Chondrocyte (in vitro differentiated cells): ENCODE measurements at regions not wholly inside any gene's neighbourhood (a gene's known extent, or its start where the extent isn't known, plus 50 kb on each side); places are given as distances from the start of the nearest gene placed in this dataset.
"Not testable (repeated sequence)": the region's sequence is repeated elsewhere in the genome, so short reads cannot be mapped to it uniquely, and the experiment has no call there.

Source experiments
- DNase-seq: peaks from one replicate; pipeline ENCODE4 v3.0.0; 2021; ENCODE audit warnings: mixed read lengths, low spot score
- H3K27ac Mint-ChIP-seq: one replicate; pipeline ENCODE4 v1.8.0; 2021; ENCODE audit warnings: mild to moderate bottlenecking, moderate library complexity, mixed read lengths; ENCODE audit not compliant: unreplicated experiment
- H3K27me3 Mint-ChIP-seq: 2 replicates; pipeline ENCODE4 v1.8.0; 2021; ENCODE audit warnings: low read depth, mixed read lengths
- H3K36me3 Mint-ChIP-seq: 2 replicates; pipeline ENCODE4 v1.8.0; 2021; ENCODE audit warnings: low read depth, mixed read lengths
- H3K4me1 Mint-ChIP-seq: 2 replicates; pipeline ENCODE4 v1.8.0; 2021; ENCODE audit warnings: low read depth, mild to moderate bottlenecking, mixed read lengths
- H3K4me3 Mint-ChIP-seq: one replicate; pipeline ENCODE4 v1.8.0; 2021; ENCODE audit warnings: mild to moderate bottlenecking, moderate library complexity, mixed read lengths; ENCODE audit not compliant: unreplicated experiment
- H3K9me3 Mint-ChIP-seq: 2 replicates; pipeline ENCODE4 v1.8.0; 2021; ENCODE audit warnings: low read depth, mixed read lengths
- TF ChIP-seq, protein P1 (sequence below): fragments of 200-600 bp; sonication (generic); IDR thresholded peaks from 2 replicates; pipeline ENCODE4 v1.5.0; 2021; ENCODE audit warnings: antibody characterized with exemption, mild to moderate bottlenecking, moderate library complexity

DNA sequence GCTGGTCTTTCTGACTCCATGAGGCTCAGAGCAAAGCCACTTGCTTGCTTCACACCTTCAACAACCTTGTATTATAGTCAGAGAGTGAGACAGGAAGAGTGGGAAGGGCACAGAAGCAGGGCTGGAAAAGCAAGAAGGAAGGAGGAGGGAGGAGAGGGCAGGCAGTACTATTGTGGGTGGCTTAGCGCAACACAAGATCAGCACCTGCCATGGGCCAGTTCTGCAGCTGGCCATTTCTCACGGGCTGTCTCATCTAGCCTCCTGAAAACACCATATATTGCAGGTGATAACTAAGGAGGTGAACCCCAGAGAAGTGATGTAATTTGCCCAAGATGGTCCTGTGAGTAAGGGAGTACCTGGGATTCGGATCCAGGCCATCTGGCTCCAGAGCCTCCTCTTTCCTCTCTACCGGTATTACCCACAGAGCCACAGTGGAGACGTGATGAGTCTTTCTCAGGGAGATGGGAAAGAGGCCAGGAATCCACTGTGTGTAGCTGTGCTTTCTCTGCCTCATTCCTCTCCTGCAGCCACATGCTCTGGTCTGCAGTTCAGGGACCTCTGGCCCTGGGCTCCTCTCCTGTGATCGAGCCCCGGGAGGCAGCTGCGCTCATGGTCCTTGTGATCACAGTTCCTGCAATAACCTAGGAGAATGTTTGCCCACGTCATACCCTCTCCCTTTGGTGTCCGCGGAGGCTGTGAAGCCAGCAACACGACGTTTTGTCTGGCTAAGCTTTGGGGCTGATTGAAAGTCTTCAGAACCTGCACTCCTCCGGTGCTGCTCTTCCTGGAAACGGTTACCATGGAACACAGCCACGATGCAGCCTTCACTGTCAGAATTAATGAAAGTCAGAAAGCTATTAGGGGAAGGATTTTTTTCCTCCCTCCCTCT, 178.1 kb upstream of the CCL2 start:
- peaks cover 16% of the 10 kb centered on the region for H3K9me3 Mint-ChIP-seq
- H3K4me1 Mint-ChIP-seq = no peaks in the 10 kb centered on the region
- no peak for DNase-seq
- H3K36me3 Mint-ChIP-seq = no peaks in the 10 kb centered on the region
- no peak overlapping the region for H3K27ac Mint-ChIP-seq
- TF ChIP-seq, protein P1, sequence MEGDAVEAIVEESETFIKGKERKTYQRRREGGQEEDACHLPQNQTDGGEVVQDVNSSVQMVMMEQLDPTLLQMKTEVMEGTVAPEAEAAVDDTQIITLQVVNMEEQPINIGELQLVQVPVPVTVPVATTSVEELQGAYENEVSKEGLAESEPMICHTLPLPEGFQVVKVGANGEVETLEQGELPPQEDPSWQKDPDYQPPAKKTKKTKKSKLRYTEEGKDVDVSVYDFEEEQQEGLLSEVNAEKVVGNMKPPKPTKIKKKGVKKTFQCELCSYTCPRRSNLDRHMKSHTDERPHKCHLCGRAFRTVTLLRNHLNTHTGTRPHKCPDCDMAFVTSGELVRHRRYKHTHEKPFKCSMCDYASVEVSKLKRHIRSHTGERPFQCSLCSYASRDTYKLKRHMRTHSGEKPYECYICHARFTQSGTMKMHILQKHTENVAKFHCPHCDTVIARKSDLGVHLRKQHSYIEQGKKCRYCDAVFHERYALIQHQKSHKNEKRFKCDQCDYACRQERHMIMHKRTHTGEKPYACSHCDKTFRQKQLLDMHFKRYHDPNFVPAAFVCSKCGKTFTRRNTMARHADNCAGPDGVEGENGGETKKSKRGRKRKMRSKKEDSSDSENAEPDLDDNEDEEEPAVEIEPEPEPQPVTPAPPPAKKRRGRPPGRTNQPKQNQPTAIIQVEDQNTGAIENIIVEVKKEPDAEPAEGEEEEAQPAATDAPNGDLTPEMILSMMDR = no peak
- no peak overlapping the region for H3K4me3 Mint-ChIP-seq
- H3K27me3 Mint-ChIP-seq = peaks cover 2% of the 10 kb centered on the region

DNA sequence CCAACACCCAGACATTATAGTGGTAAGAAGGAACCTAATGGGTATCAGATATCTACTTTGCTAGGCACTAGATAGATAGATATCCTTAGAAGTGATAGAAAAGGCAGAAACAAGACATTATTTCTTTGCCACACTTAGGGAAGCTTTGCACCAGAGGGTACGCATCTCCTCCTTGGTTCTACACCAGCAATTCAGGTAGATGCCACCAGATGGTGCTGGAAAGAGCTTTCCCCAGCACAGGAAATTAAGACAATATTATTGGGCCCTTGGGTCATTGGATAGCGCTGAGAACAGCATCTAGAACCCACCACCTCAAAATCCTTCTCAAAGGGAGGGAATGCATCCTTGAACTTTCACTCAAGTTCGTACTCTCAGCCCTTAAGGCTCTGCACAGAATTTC, 173.8 kb upstream of the CCL2 start:
- no peaks in the 10 kb centered on the region for H3K36me3 Mint-ChIP-seq
- no peaks in the 10 kb centered on the region for H3K4me1 Mint-ChIP-seq
- peaks cover 10% of the 10 kb centered on the region for H3K9me3 Mint-ChIP-seq
- H3K27me3 Mint-ChIP-seq = peaks cover 2% of the 10 kb centered on the region
- no peak for DNase-seq
- TF ChIP-seq, protein P1 = peak; percentile 22
- H3K27ac Mint-ChIP-seq = no peak overlapping the region
- no peak overlapping the region for H3K4me3 Mint-ChIP-seq

DNA sequence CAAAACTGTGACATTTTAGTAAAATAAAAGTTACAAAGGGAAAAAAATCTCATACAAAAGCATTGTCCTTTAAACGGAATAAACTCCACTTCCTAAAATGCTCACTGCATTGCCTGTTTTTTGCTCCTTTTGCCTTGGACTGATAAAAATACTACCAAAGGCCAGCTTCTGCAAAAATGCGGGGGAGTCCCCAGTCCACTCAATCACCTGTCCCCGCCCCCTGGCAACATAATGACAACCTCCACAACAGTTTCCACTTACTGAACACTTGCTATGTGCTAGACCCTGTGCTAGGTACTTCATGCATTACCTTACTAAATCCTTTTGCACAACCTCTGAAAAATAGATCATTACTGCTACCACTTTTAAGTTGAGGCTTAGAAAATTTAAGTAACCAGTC, 172.7 kb upstream of the CCL2 start:
- TF ChIP-seq, protein P1 = no peak
- DNase-seq = no peak
- Mint-ChIP-seq H3K36me3 (no peaks in the 10 kb centered on the region), H3K9me3 (peaks cover 10% of the 10 kb centered on the region), H3K4me1 (no peaks in the 10 kb centered on the region), H3K27ac (no peak overlapping the region), H3K27me3 (peaks cover 2% of the 10 kb centered on the region), H3K4me3 (no peak overlapping the region)

DNA sequence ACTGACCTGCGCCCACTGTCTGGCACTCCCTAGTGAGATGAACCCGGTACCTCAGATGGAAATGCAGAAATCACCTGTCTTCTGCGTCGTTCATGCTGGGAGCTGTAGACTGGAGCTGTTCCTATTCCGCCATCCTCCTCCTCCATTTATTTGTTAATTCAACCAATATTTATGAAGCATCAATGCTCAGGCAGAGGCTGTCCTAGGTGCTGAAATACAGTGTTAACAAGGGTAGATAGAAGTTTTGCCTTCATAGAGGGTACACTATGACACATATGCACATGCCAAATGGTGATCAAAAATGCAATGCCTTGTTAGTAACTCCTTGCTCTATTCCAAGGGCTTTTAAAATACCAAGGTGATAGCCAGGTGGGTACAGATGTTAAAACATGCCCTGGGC, 166.0 kb upstream of the CCL2 start:
- peaks cover 16% of the 10 kb centered on the region for H3K9me3 Mint-ChIP-seq
- H3K27me3 Mint-ChIP-seq, H3K4me3 Mint-ChIP-seq, H3K36me3 Mint-ChIP-seq, H3K27ac Mint-ChIP-seq, H3K4me1 Mint-ChIP-seq, DNase-seq: not testable (repeated sequence)

DNA sequence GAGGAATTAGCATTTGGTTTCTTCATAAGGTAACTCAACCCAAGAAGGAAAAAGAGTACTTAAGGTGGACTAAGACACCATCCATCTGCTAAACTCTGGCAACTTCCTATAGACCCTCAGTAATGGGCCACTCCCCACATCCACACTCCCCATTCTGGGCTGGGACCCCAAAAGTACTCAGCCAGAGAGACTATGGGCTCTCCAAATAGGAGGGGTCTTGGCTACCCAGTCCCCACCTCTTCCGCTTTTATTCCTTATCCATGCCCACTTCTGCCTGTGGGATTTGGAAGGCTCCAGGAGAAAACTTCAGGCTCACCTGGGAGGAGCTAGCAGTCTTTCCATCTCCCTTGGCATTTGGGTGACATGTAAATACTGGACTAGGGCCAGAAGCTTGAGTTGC, 164.5 kb upstream of the CCL2 start:
- TF ChIP-seq, protein P1 = no peak
- DNase-seq = no peak
- no peak overlapping the region for H3K27ac Mint-ChIP-seq
- H3K27me3 Mint-ChIP-seq = no peaks in the 10 kb centered on the region
- peaks cover 16% of the 10 kb centered on the region for H3K9me3 Mint-ChIP-seq
- no peak overlapping the region for H3K4me3 Mint-ChIP-seq
- no peaks in the 10 kb centered on the region for H3K4me1 Mint-ChIP-seq
- H3K36me3 Mint-ChIP-seq = no peaks in the 10 kb centered on the region

DNA sequence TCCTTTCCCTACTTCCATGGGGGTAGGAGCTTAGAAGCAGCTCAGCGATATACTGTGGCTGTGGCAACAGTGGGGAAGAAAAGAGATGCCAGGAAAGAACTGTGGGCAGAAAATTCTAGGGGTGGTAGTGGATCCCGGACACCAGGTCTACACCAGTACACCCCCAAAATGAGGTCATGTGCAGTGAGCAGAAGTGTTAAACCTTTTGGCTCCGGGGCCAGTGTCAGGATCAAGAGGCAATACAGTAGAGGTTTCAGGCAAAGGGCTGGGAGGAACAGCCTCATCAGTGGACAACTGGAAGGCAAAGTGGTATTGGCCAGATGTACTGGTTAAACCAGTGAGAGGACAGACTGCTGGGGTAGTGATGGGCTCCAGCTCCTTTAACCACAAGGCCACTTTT, 163.1 kb upstream of the CCL2 start:
- no peak overlapping the region for H3K27ac Mint-ChIP-seq
- H3K27me3 Mint-ChIP-seq = no peaks in the 10 kb centered on the region
- DNase-seq = no peak
- H3K4me1 Mint-ChIP-seq = no peaks in the 10 kb centered on the region
- peaks cover 13% of the 10 kb centered on the region for H3K9me3 Mint-ChIP-seq
- TF ChIP-seq, protein P1 = no peak
- H3K36me3 Mint-ChIP-seq = no peaks in the 10 kb centered on the region
- no peak overlapping the region for H3K4me3 Mint-ChIP-seq
